ENCODE measurements at regions not wholly inside any gene's neighbourhood (a gene's known extent, or its start where the extent isn't known, plus 50 kb on each side); places are given as distances from the start of the nearest gene placed in this dataset.
"Not testable (repeated sequence)": the region's sequence is repeated elsewhere in the genome, so short reads cannot be mapped to it uniquely, and the experiment has no call there.

- no peaks in the 10 kb centered on the region for H3K9me3 ChIP-seq
- peaks cover 13% of the 10 kb centered on the region for H3K4me1 ChIP-seq
- 4 to 5% methylated on average over 4 of the region's 4 CpGs for WGBS, 2 donors
- peak; percentile 63 for ATAC-seq
- peak; percentile 75 to 87 (median 80) for DNase-seq
- H3K27me3 ChIP-seq, result no peaks in the 10 kb centered on the region
- TF ChIP-seq CTCF (IDR thresholded peaks at IDR 0.05) (peak; percentile 46 to 74 (median 70)), POLR2A (IDR thresholded peaks at IDR 0.05) (no peak)
- intact Hi-C loops (cut with DNase I), result no loop called here
- H3K4me3 ChIP-seq, result no peak overlapping the region
- peaks cover 0 to 12% of the 10 kb centered on the region in 2 donors for H3K36me3 ChIP-seq (replicated peaks in 1 of 2; ENCODE audit: insufficient read depth in 1 of 2, low read depth in 2 of 2)
- H3K27ac ChIP-seq, result peak overlapping the region in 1 of 4 donors; percentile 10
Observed at GRCh38 chr6:144482142-144482541, 197.0 kb downstream of the UTRN start.

DNA sequence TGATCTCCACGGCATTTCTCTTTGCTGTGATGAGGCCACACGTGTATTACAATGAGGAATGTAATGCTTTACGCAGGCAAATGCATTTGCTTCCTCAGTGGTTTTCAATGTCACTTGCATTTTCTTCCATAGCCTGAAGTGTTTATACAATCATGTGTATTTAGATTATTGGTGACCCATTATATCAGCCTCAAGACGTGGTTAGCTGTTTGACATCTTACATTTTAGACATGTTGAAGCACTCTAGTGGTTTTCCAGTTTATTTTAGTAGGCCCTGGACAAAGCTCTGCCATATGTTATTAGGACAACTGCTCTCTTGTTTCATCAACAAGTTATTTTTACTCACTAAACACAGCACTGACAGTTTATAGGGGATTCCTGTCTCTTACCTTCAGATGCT lies 200.4 kb downstream of the UTRN start:
- peaks cover 6 to 18% of the 10 kb centered on the region in 2 donors for H3K36me3 ChIP-seq (replicated peaks in 1 of 2; ENCODE audit: insufficient read depth in 1 of 2, low read depth in 2 of 2)
- no peaks in the 10 kb centered on the region for H3K9me3 ChIP-seq
- TF ChIP-seq POLR2A (IDR thresholded peaks at IDR 0.05) (no peak), CTCF (IDR thresholded peaks at IDR 0.05) (no peak)
- no peaks in the 10 kb centered on the region for H3K27me3 ChIP-seq
- ATAC-seq (no peak), DNase-seq (no peak)
- H3K27ac ChIP-seq, result no peak overlapping the region
- 88 to 90% methylated on average over 4 of the region's 4 CpGs for WGBS, 2 donors
- H3K4me3 ChIP-seq, result no peak overlapping the region
- intact Hi-C loops (cut with DNase I), result no loop called here
- peaks cover 10% of the 10 kb centered on the region for H3K4me1 ChIP-seq

GRCh38 chr6:144488590-144488989 lies 203.5 kb downstream of the UTRN start:
- ATAC-seq, result peak; percentile 79
- Histone ChIP-seq H3K4me1 (peaks cover 11% of the 10 kb centered on the region), H3K27ac (peak overlapping the region in 1 of 4 donors; percentile 59), H3K9me3 (no peaks in the 10 kb centered on the region), H3K4me3 (no peak overlapping the region), H3K27me3 (no peaks in the 10 kb centered on the region), H3K36me3 (replicated peaks in 1 of 2; ENCODE audit: insufficient read depth in 1 of 2, low read depth in 2 of 2) (peaks cover 6 to 28% of the 10 kb centered on the region in 2 donors)
- no peak for TF ChIP-seq CTCF (IDR thresholded peaks at IDR 0.05)
- TF ChIP-seq POLR2A (IDR thresholded peaks at IDR 0.05), result no peak
- 34 to 47% methylated on average over 3 of the region's 3 CpGs for WGBS, 2 donors
- DNase-seq, result peak; percentile 58 to 80 (median 76)
- intact Hi-C loops (cut with DNase I), result no loop called here

DNA sequence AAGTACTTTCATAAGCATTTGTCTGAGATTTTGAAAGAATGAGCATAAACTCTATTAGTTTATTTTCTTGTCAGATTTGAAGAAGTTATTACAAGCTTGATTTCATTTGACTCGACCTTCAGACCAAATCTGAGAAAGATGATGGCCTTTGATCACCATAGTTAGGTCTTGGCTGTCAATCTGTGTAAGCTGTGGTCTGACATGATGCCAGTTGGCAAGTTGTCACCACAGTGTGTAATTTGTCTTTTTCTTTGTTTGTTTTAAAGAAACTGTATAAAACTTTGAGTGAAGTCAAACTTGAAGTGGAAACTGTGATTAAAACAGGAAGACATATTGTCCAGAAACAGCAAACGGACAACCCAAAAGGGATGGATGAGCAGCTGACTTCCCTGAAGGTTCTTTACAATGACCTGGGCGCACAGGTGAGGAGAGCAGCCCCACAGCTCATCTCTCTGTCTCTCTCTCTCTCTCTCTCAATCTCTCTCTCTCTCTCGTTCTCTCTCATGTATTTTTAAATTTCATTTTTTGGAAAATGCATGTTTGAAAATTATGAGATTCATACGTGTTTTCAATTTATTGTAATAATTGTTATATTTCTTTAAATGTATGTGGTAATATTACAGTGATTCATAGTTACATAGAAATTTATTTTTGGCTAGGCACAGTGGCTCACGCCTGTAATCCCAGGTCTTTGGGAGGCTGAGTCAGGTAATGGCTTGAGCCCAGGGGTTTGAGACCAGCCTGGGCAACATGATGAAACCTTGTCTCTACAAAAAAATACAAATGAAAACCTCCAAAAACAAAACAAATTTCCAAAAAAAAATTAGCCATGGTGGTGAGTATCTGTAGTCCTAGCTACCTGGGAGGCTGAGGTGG lies 208.1 kb downstream of the UTRN start:
- no peak for TF ChIP-seq CTCF (IDR thresholded peaks at IDR 0.05)
- TF ChIP-seq POLR2A (IDR thresholded peaks at IDR 0.05), result no peak
- DNase-seq (peak; percentile 39 to 51 (median 46)), ATAC-seq (peak; percentile 33)
- 67 to 69% methylated on average over 6 of the region's 6 CpGs for WGBS, 2 donors
- Histone ChIP-seq H3K27ac (peak overlapping the region in 1 of 4 donors; percentile 21), H3K27me3 (no peaks in the 10 kb centered on the region), H3K36me3 (replicated peaks in 1 of 2; ENCODE audit: insufficient read depth in 1 of 2, low read depth in 2 of 2) (peaks cover 6 to 23% of the 10 kb centered on the region in 2 donors), H3K4me3 (no peak overlapping the region), H3K9me3 (no peaks in the 10 kb centered on the region), H3K4me1 (peaks cover 12% of the 10 kb centered on the region)
- intact Hi-C loops (cut with DNase I), result no loop called here

DNA sequence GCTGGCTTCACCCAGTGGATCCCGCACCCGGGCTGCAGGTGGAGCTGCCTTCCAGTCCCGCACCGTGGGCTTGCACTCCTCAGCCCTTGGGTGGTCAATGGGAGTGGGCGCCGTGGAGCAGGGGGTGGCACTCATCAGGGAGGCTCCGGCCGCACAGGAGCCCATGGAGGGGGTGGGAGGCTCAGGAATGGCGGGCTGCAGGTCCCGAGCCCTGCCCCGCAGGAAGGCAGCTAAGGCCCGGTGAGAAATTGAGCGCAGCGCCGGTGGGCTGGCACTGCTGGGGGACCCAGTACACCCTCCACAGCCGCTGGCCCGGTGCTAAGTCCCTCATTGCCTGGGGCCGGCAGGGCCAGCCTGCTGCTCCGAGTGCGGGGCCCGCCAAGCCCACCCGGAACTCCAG lies 209.9 kb downstream of the UTRN start:
- H3K4me3 ChIP-seq; DNase-seq; intact Hi-C loops (cut with DNase I); H3K27me3 ChIP-seq; H3K27ac ChIP-seq; H3K9me3 ChIP-seq; ATAC-seq; H3K4me1 ChIP-seq: not testable (repeated sequence)
- WGBS, 2 donors, result 97 to 98% methylated on average over 7 to 16 of the region's 22 CpGs
- peaks cover 3 to 24% of the 10 kb centered on the region in 2 donors for H3K36me3 ChIP-seq (replicated peaks in 1 of 2; ENCODE audit: insufficient read depth in 1 of 2, low read depth in 2 of 2)
